Heart left ventricle (tissue), 16 donors: ENCODE measurements at regions not wholly inside any gene's neighbourhood (a gene's known extent, or its start where the extent isn't known, plus 50 kb on each side); places are given as distances from the start of the nearest gene placed in this dataset.

Experiments used
- ATAC-seq, 4 donors: fragments of 200-7000 bp; cut with Tn5 transposase; one replicate each; pipeline ENCODE4 v1.9.1; 2020 to 2022; ENCODE audit warnings: moderate library complexity in 4 of 4, mild to moderate bottlenecking in 3 of 4, moderate number of reproducible peaks in 1 of 4
- DNase-seq, 5 donors: peaks; one replicate each; pipeline ENCODE4 v3.0.0-alpha.2; 2020
- H3K27ac ChIP-seq, 12 donors: fragments of 200-600 bp; sonication (generic) in 4 of 12; one replicate each; pipeline versions ENCODE4 v1.5.0 to v1.8.0; 2016 to 2022; ENCODE audit warnings: mild to moderate bottlenecking in 2 of 12
- H3K27me3 ChIP-seq, 9 donors: fragments of 200-600 bp; sonication (generic) in 2 of 9; one replicate each; pipeline versions ENCODE4 v1.5.1 to v1.8.0; 2016 to 2022; ENCODE audit warnings: mild to moderate bottlenecking in 3 of 9
- H3K36me3 ChIP-seq, 9 donors: fragments of 200-600 bp; sonication (generic) in 2 of 9; one replicate each; pipeline versions ENCODE4 v1.5.0 to v1.8.0; 2018 to 2022; ENCODE audit warnings: mild to moderate bottlenecking in 2 of 9
- H3K4me1 ChIP-seq, 12 donors: fragments of 200-600 bp; sonication (generic) in 4 of 12; one replicate each; pipeline versions ENCODE4 v1.5.0 to v1.8.0; 2016 to 2022; ENCODE audit warnings: mild to moderate bottlenecking in 3 of 12
- H3K4me3 ChIP-seq, 12 donors: fragments of 200-600 bp; sonication (generic) in 4 of 12; one replicate each; pipeline versions ENCODE4 v1.5.0 to v1.8.0; 2017 to 2022; ENCODE audit warnings: mild to moderate bottlenecking in 9 of 12, moderate library complexity in 4 of 12
- H3K9me3 ChIP-seq, 12 donors: fragments of 200-600 bp; sonication (generic) in 4 of 12; one replicate each; pipeline versions ENCODE4 v1.5.0 to v1.8.0; 2016 to 2022; ENCODE audit warnings: mild to moderate bottlenecking in 1 of 12
- CTCF ChIP-seq, 12 donors: fragments of 200-600 bp; sonication (generic) in 4 of 12; IDR thresholded peaks; one replicate each; pipeline versions ENCODE4 v1.5.0 to v1.8.0; 2018 to 2022; ENCODE audit warnings: antibody characterized with exemption in 12 of 12, mild to moderate bottlenecking in 5 of 12
- POLR2A ChIP-seq, 2 donors: fragments of 450-650 bp; IDR thresholded peaks; one replicate each; pipeline ENCODE4 v1.6.1; 2017; ENCODE audit warnings: antibody characterized with exemption in 2 of 2, mild to moderate bottlenecking in 2 of 2, moderate library complexity in 2 of 2
- WGBS, 4 donors: extraction: QIAGEN DNeasy Blood & Tissue Kit in 2 of 4; methylation state at CpG; one replicate each; pipeline versions ENCODE4 v1.1.5 to v1.1.7; 2013 to 2018; 5-methylcytosine and 5-hydroxymethylcytosine counted together
- intact Hi-C, 10 donors: fragments of 100-400 bp; cut with DNase I; formaldehyde crosslinking; loops; one replicate each; pipeline versions ENCODE4 v1.11.1 to v1.14.2; 2022
- donor health status: ischemic (EF 13 %, LVEDD 7.1; RV severe dilation, severe dysfunction).
- donor health status: healthy with polysubstance abuse.
- donor health status: DM: no; HTN: yes; CAD: no.
- donor health status: DM: no; HTN: no; CAD: no.
- donor health status: ischemic (EF 25% LVEDD 6.9; RV normal size, moderate dysfunction).
- donor health status: ischemic (EF 25% LVEDD 5.7; RV mildly dilated, moderate dysfunction).
- donor health status: healthy.
- donor health status: DM: yes; HTN: yes; CAD: no.
- donor health status: ischemic (EF 35%, LVEDD 5.7; RV mildly dilated, moderate dysfunction).
- donor health status: nonischemic (EF 11% LVEDD 7.7; RV severe dilation, severe dysfunction).
- donor health status: DM: yes; HTN: yes; CAD: no.
- donor health status: PGD.
- donor health status: ischemic (EF 29% LVEDD 5.4; RV normal size, mild dysfunction).
- donor health status: nonischemic (EF 23%, LVEDD 6.1; RV moderate dilation, normal function).

- intact Hi-C loops = no loop called here
- H3K36me3 ChIP-seq = no peaks in the 10 kb centered on the region
- H3K4me3 ChIP-seq = no peak overlapping the region
- DNase-seq (no peak), ATAC-seq (no peak)
- TF ChIP-seq CTCF (IDR thresholded peaks at IDR 0.05) (no peak), POLR2A (IDR thresholded peaks at IDR 0.05) (no peak)
- H3K4me1 ChIP-seq = no peaks in the 10 kb centered on the region
- H3K27me3 ChIP-seq = no peaks in the 10 kb centered on the region
- H3K9me3 ChIP-seq = peaks cover 0 to 33% (median 6%) of the 10 kb centered on the region in 12 donors
- no peak overlapping the region for H3K27ac ChIP-seq
- WGBS, 4 donors = 69 to 73% (median 72%) methylated on average over 5 of the region's 5 CpGs
These were observed 1387.7 kb downstream of the MAT2B start for GRCh38 chr5:164893071-164893470.

GRCh38 chr5:164898705-164899104 is 1393.3 kb downstream of the MAT2B start:
- Histone ChIP-seq H3K4me1 (no peaks in the 10 kb centered on the region), H3K27me3 (no peaks in the 10 kb centered on the region), H3K27ac (no peak overlapping the region), H3K36me3 (no peaks in the 10 kb centered on the region), H3K4me3 (no peak overlapping the region), H3K9me3 (peaks cover 0 to 13% (median 0%) of the 10 kb centered on the region in 12 donors)
- intact Hi-C loops = no loop called here
- no peak for DNase-seq
- TF ChIP-seq CTCF (IDR thresholded peaks at IDR 0.05) (no peak), POLR2A (IDR thresholded peaks at IDR 0.05) (no peak)
- ATAC-seq = no peak

GRCh38 chr5:164909673-164910072 is 1404.3 kb downstream of the MAT2B start:
- Histone ChIP-seq H3K4me1 (no peaks in the 10 kb centered on the region), H3K4me3 (no peak overlapping the region), H3K9me3 (peaks cover 0 to 7% (median 0%) of the 10 kb centered on the region in 12 donors), H3K27ac (no peak overlapping the region), H3K27me3 (no peaks in the 10 kb centered on the region), H3K36me3 (no peaks in the 10 kb centered on the region)
- WGBS, 4 donors = 83 to 87% (median 87%) methylated on average over 3 of the region's 3 CpGs
- no peak for DNase-seq
- no peak for ATAC-seq
- TF ChIP-seq POLR2A (IDR thresholded peaks at IDR 0.05) (no peak), CTCF (IDR thresholded peaks at IDR 0.05) (no peak)
- intact Hi-C loops = no loop called here

GRCh38 chr5:164921722-164922121 is 1416.3 kb downstream of the MAT2B start:
- H3K27ac ChIP-seq = no peak overlapping the region

More at GRCh38 chr5:164921722-164922121, 1416.3 kb downstream of the MAT2B start:
- Histone ChIP-seq H3K9me3 (peaks cover 0 to 67% (median 33%) of the 10 kb centered on the region in 12 donors), H3K27me3 (no peaks in the 10 kb centered on the region), H3K36me3 (no peaks in the 10 kb centered on the region), H3K4me3 (no peak overlapping the region), H3K4me1 (no peaks in the 10 kb centered on the region)
- DNase-seq (no peak), ATAC-seq (no peak)
- TF ChIP-seq CTCF (IDR thresholded peaks at IDR 0.05) = no peak
- no peak for TF ChIP-seq POLR2A (IDR thresholded peaks at IDR 0.05)
- intact Hi-C loops = no loop called here
